HS-27A (cell line): ENCODE measurements at regions not wholly inside any gene's neighbourhood (a gene's known extent, or its start where the extent isn't known, plus 50 kb on each side); places are given as distances from the start of the nearest gene placed in this dataset.

Experiments
- DNase-seq: peaks from one replicate; pipeline ENCODE4 v3.0.0-alpha.2; 2012; ENCODE audit warnings: low read depth, missing footprints

DNA sequence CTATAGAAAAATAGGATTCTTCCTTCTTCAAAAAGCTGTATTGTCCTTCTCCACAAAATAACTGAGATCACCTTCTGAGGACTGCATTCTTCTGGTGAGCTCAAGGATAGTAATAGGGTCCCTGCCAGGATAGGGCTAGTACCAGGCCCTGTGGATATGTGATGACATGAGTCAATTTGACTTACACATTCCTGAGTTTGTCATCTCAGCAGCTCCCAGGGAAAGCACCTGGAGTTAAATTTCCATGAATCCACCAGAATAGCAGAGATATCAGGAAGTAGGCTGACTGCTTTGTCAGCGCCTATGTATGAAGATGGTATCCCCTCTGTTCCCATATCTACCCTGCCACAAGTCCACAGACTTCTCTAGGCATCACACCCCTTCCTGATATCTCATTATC, 225.8 kb downstream of the PMP22 start:
- no peak for DNase-seq

DNA sequence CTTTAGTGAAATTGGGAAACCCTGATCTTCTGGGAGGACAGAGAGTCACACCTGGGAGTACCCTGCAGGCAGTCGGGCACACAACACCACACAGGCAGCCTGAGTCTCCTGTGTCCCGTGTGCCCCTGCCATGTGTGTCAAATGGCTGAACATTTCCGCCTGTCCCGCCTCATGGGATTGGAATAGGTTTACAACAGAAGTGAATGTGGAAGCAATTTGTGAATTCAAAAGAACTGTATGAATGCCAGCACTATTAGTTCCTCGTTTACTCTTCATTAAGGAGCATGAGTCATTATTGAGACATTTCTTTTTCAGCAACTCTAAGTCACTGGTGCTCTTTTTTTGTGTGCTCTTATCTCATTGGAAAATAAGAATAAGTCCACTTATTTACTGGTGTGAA, 226.5 kb downstream of the PMP22 start:
- no peak for DNase-seq

GRCh38 chr17:15036238-15036637, 228.9 kb downstream of the PMP22 start:
- no peak for DNase-seq

DNA sequence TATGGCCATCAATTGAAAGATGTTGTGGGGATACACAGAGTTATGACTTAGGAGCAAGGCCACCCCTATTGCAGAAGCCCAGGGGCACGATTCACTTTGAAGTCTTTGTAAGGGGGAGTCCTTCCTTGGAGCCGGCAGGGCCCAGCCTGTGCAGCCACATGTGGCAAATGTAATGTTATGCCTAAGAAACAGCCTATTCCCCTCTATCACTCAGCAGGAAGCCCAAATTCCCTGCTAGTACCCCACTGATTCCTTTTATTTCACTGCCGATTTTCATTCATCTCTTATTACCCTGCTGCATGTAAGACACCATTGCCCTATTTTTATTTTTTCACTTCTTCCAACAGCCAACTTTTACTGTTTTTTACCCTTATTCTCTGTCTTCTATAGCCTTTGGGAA, 233.2 kb downstream of the PMP22 start:
- no peak for DNase-seq

DNA sequence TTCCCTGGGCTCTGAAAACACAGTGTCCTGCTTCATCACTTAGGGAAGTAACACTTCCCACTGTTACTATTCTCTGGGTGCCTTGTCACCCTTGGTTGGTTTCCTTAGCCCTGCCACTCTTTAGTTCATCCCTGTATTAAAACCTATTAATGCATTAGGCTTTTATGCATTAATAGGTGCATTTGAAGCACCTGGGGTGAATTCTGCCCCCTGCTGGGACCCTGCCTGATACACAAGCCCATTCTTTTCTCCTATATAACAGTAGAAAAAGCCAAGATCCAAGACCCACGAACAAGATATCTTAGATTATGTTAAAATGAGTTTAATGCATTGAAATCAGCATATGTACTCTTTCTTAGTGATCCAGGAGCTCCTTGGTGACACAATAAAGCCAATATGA, 235.7 kb downstream of the PMP22 start:
- DNase-seq: no peak

DNA sequence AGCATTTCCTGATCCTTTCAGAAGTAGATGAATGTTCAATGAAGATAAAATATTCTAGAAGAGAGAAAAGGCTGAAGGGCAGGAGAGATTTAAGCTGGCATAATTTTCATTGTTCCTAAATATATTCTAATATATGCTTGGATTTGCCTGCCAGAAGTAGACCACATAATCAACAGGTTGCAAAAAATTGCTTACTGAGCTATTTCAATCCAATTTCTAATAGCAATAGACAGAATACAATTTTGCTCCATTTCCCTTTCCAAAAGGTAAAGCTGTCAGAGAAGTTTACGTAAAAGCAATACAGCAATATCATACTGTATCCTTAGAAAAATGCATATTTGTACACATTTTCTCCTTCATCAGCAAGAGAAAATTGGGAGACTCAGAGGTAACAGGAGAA, 237.3 kb downstream of the PMP22 start:
- DNase-seq: no peak

DNA sequence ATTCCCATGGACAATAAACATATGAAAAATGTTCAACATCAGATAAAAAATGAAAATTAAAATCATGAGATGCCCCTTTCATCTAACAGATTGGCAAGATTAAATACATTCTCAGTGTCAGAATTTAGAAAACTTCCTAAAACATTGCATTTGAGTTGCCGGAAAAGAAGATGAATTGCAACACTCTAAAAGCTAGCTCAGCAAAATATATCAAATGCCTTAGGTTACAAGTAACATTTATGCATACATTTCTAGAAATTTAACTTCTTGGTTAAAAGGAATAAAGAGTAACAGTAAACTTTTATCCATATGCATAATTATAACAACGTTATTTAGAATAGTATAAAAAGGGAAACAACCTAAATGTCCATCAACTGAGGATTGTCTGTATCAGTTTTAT, 239.0 kb downstream of the PMP22 start:
- DNase-seq: no peak

DNA sequence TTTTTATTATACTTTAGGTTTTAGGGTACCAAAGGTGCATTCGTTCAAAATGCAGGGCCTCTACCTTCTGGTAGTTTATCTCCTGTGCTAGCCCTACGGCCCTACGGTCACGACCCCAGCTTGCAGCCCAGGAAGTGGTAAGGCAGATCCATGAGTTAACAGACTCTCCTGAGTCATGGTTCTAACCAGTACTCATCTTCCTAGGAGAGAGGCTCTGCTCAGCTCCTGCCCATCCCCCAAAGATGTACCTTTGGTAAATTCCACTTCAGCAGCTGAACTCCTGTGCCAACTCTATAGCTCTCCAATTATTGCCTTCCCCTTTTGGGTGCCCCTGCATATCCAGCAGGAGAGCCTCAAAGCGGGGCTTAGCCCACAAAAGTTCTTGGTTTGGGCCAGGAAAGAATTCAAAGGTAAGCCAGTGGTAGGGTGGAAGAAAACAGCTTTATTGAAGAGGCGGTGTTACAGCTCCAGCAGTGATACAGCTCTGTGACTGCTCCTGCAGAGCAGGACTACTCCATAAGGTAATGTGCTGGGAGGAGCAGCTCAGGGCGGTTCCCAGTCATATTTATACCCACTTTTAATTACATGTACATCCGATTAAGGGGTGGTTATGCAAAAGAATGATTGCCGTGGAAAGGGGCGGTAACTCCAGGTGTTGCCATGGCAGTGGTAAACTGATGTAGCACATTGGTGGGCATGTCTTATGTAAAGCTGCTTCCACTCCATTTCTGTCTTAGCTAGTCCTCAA, 241.4 kb downstream of the PMP22 start:
- no peak for DNase-seq

GRCh38 chr17:15019158-15019557, 246.0 kb downstream of the PMP22 start:
- DNase-seq: no peak

- no peak for DNase-seq
Observed at GRCh38 chr17:15012351-15012980, 252.7 kb downstream of the PMP22 start.

GRCh38 chr17:15009087-15009486, 256.0 kb downstream of the PMP22 start:
- DNase-seq: no peak

GRCh38 chr17:15007147-15007553, 258.0 kb downstream of the PMP22 start:
- no peak for DNase-seq

DNA sequence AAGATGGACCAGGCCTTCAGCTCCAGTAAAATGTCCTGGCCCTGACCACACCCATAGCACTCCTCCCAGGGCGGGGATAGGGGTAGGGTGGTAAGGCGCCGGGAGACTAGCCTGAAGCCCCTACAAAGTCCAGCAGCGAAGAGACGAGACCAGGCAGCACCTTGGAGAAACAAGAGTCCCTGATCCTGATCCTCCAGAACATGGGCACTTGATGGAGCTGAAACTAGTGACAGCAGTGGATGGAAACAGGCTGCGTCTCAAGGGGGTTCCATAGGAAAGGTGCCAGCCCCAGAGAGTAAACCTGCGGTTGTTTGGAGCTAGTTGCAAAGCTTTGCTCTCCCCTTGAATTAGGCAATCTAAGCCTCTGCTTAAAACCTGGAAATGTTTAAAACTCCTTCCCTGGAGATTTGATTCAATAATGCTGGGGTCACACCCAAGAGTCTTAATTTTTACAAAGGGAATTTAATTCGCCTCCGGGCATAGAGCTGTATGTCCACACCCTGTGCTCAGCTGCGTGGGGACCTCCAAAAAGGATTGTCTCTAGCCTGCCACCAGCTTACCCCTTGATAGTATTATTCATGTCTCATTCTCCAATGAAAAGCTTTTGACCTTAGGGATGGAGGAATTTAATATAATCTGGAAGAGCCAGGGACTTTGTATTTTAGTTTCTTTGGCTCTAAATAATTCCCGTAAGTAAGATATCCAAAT, 258.6 kb downstream of the PMP22 start:
- no peak for DNase-seq

- DNase-seq: no peak
Observed at GRCh38 chr17:15000661-15001060, 264.5 kb downstream of the PMP22 start.

DNA sequence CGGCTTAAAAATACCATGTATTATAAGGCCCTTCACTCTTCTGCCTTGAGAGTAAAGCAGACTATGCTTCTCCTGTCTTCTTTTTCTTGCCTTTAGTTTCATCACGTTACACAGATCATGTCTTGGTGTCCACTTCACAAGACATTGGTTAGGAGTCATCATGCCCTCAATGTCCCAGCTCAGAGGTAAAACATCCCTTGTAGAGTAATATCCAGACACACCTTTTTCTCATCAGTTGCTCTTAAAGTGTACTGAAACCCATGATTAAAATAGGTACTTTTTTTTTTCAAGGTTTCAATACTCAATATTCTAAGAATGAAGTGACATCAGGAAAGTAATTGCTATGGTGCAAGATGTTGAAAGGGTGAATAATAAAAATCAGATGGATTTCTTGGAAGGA, 267.8 kb downstream of the PMP22 start:
- DNase-seq: no peak

- DNase-seq: no peak
Observed at GRCh38 chr17:14986127-14986526, 279.0 kb downstream of the PMP22 start.

- no peak for DNase-seq
Observed at GRCh38 chr17:14972844-14973243, 292.3 kb downstream of the PMP22 start.

DNA sequence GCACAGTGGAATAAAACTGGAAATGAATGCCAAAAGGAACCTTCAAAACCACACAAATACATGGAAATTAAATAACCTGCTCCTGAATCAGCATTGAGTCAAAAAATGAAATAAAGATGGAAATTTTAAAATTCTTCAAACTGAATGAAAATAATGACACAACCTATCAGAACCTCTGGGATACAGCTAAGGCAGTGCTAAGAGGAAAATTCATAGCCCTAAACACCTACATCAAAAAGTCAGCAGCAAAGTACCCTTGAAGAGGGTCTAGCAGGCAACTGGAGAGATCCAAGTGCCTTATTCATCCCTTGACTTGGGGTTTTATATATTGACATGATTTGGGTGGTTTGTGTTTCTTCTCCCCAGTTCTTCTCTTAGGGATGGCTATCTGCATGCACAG, 294.1 kb downstream of the PMP22 start:
- no peak for DNase-seq

DNA sequence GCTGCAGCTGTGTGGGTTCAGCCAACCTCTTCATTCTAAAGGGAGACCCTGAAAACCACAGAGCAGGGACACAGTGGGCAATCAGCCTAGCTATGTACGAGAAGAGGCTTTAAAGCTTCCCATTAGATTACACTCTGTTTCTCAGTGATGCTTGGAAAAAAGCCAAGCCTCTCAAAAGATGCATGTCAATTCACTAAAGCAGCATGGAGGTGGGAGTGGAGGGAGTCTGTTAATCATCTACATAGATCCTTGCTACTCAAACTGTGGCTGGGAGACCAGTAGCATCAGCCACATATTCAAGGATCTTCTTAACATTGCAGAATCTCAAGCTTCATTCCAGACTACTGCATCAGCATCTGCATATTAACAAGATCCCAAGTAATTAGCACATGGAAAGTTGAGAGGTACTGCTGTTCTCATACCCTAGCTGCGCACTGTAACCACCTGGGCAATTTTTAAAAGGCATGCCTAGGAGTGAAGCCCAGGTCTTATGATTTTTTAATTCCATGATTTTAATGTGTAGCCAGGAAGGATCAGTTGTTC, 305.9 kb downstream of the PMP22 start:
- DNase-seq: no peak

DNA sequence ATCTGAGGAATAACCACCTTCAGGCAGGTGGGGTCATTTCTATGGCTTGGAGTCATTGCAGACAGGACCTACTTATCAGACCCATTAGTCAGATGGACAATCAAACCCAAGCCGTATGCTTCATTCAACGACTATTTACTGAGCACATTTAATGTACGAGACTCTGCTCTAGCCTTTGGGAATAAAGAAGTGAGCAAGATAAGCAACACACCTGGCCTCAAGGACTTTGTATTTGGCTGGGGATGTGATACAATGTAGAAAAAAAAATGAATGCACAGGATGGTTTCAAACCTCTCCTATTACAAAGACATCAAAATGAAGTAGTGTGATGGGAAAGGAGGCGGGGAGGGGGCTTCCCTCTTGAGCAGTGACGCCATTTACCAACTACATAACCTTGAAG, 311.7 kb downstream of the PMP22 start:
- DNase-seq: no peak

DNA sequence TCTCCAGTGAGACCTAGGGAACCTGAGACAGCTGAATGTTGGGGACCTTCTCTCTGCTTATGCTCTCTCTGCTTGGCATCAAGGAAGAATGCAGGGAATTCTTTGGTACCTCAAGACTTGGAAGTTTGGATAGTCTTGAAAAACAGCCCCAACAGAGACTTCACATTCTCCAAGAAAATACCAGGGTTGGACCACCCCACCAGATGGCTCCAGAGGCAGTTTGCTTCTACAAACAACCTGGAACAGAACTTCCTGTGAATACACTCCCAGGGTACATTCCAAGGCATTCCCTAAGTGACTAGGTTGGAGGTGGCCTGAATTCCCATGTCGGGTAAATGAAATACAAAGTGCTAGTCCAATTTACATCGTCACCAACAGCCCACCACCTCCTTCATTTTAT, 314.4 kb downstream of the PMP22 start:
- DNase-seq: no peak

- DNase-seq: no peak
Observed at GRCh38 chr17:14950216-14950615, 314.9 kb downstream of the PMP22 start.

- no peak for DNase-seq
Observed at GRCh38 chr17:14947671-14948070, 317.5 kb downstream of the PMP22 start.
